ENCODE measurements at regions not wholly inside any gene's neighbourhood (a gene's known extent, or its start where the extent isn't known, plus 50 kb on each side); places are given as distances from the start of the nearest gene placed in this dataset.

DNA sequence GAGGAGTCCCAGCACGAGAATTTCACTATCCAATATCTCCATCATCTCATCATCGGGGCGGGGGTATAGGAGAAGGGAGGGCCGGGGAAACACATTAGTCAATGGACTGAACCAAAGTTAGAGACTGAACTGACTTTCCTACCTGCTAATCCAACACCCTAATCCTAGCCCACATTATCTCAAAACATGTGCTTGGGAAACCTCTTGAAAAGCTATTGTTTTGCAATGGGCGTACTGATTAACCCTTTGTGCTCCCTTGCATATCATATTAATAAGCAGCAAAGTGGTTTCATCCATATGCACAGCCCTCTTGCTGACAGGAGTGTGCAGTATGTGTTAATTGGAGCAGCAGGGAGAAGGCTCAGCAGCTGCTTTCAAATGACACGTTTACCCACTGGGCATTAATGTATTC lies 125.7 kb upstream of the GRIP1 start:
- Histone ChIP-seq H3K79me2 (replicated peaks; ENCODE audit: insufficient read depth, low read length) (peaks cover 6% of the 10 kb centered on the region), H3K27me3 (ENCODE audit: insufficient read depth, low read depth, low read length) (no peaks in the 10 kb centered on the region), H3K9ac (ENCODE audit: low read length) (peak overlapping the region; percentile 43), H3K4me2 (ENCODE audit: low read length) (peak overlapping the region; percentile 54), H3K4me3 (ENCODE audit: low read length) (peak overlapping the region; percentile 63), H3K36me3 (ENCODE audit: insufficient read depth, low read length) (no peaks in the 10 kb centered on the region), H2AFZ (ENCODE audit: low read depth, low read length) (no peak overlapping the region), H4K20me1 (ENCODE audit: insufficient read depth) (no peaks in the 10 kb centered on the region), H3K9me3 (ENCODE audit: low read length) (no peaks in the 10 kb centered on the region), H3F3A (ENCODE audit: insufficient read depth, low read length, poor library complexity, severe bottlenecking) (peaks cover 3% of the 10 kb centered on the region), H3K9me2 (ENCODE audit: insufficient read depth, low read length) (no peaks in the 10 kb centered on the region), H3K27ac (ENCODE audit: low read length) (peak overlapping the region; percentile 36)
- TF ChIP-seq EZH2 (IDR thresholded peaks at IDR 0.05; ENCODE audit: borderline replicate concordance, insufficient read depth, low read length, poor library complexity, severe bottlenecking) (no peak), MXI1 (conservative IDR thresholded peaks at IDR 0.05; ENCODE audit: poor library complexity, severe bottlenecking) (no peak), EP300 (conservative IDR thresholded peaks at IDR 0.05; ENCODE audit: poor library complexity, severe bottlenecking) (no peak), POLR2AphosphoS5 (IDR thresholded peaks at IDR 0.05) (no peak), RAD21 (conservative IDR thresholded peaks at IDR 0.05) (no peak), SMC3 (conservative IDR thresholded peaks at IDR 0.05; ENCODE audit: poor library complexity) (no peak)
- TF ChIP-seq, protein P1, sequence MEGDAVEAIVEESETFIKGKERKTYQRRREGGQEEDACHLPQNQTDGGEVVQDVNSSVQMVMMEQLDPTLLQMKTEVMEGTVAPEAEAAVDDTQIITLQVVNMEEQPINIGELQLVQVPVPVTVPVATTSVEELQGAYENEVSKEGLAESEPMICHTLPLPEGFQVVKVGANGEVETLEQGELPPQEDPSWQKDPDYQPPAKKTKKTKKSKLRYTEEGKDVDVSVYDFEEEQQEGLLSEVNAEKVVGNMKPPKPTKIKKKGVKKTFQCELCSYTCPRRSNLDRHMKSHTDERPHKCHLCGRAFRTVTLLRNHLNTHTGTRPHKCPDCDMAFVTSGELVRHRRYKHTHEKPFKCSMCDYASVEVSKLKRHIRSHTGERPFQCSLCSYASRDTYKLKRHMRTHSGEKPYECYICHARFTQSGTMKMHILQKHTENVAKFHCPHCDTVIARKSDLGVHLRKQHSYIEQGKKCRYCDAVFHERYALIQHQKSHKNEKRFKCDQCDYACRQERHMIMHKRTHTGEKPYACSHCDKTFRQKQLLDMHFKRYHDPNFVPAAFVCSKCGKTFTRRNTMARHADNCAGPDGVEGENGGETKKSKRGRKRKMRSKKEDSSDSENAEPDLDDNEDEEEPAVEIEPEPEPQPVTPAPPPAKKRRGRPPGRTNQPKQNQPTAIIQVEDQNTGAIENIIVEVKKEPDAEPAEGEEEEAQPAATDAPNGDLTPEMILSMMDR (IDR thresholded peaks at IDR 0.05; ENCODE audit: poor library complexity, severe bottlenecking), result no peak
- TF ChIP-seq, protein P2, sequence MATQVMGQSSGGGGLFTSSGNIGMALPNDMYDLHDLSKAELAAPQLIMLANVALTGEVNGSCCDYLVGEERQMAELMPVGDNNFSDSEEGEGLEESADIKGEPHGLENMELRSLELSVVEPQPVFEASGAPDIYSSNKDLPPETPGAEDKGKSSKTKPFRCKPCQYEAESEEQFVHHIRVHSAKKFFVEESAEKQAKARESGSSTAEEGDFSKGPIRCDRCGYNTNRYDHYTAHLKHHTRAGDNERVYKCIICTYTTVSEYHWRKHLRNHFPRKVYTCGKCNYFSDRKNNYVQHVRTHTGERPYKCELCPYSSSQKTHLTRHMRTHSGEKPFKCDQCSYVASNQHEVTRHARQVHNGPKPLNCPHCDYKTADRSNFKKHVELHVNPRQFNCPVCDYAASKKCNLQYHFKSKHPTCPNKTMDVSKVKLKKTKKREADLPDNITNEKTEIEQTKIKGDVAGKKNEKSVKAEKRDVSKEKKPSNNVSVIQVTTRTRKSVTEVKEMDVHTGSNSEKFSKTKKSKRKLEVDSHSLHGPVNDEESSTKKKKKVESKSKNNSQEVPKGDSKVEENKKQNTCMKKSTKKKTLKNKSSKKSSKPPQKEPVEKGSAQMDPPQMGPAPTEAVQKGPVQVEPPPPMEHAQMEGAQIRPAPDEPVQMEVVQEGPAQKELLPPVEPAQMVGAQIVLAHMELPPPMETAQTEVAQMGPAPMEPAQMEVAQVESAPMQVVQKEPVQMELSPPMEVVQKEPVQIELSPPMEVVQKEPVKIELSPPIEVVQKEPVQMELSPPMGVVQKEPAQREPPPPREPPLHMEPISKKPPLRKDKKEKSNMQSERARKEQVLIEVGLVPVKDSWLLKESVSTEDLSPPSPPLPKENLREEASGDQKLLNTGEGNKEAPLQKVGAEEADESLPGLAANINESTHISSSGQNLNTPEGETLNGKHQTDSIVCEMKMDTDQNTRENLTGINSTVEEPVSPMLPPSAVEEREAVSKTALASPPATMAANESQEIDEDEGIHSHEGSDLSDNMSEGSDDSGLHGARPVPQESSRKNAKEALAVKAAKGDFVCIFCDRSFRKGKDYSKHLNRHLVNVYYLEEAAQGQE (IDR thresholded peaks at IDR 0.05; ENCODE audit: borderline replicate concordance), result no peak

DNA sequence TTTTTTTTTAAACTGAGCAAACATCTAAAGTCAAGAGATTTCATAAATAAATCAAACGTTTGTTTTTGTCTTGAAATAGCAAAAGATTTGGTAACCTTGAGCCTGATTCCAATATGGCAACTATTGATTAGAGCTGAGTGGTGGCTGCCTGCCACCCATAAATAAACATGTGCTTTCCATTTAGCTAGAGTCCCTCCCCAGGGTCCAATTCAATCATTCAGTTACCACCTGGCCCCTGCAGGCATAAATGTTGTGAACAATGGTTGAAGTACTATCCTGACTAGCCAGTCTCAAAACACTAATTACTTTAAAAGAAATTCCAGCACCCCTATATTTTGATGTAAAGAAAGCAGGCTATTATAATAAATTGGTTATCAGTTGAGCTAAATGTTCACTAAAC lies 129.7 kb upstream of the GRIP1 start:
- no peaks in the 10 kb centered on the region for H3K36me3 ChIP-seq (ENCODE audit: insufficient read depth, low read length)
- H3K9ac ChIP-seq (ENCODE audit: low read length), result no peak overlapping the region
- no peaks in the 10 kb centered on the region for H4K20me1 ChIP-seq (ENCODE audit: insufficient read depth)
- H2AFZ ChIP-seq (ENCODE audit: low read depth, low read length), result no peak overlapping the region
- H3K79me2 ChIP-seq (replicated peaks; ENCODE audit: insufficient read depth, low read length), result no peaks in the 10 kb centered on the region
- H3K4me3 ChIP-seq (ENCODE audit: low read length), result no peak overlapping the region
- H3K9me3 ChIP-seq (ENCODE audit: low read length), result no peaks in the 10 kb centered on the region
- no peak overlapping the region for H3K27ac ChIP-seq (ENCODE audit: low read length)
- no peaks in the 10 kb centered on the region for H3K9me2 ChIP-seq (ENCODE audit: insufficient read depth, low read length)
- H3F3A ChIP-seq (ENCODE audit: insufficient read depth, low read length, poor library complexity, severe bottlenecking), result peaks cover 3% of the 10 kb centered on the region
- H3K4me2 ChIP-seq (ENCODE audit: low read length), result no peak overlapping the region
- TF ChIP-seq MXI1 (conservative IDR thresholded peaks at IDR 0.05; ENCODE audit: poor library complexity, severe bottlenecking) (no peak), SMC3 (conservative IDR thresholded peaks at IDR 0.05; ENCODE audit: poor library complexity) (no peak), TAF1 (IDR thresholded peaks at IDR 0.05; ENCODE audit: low read depth) (no peak), RAD21 (conservative IDR thresholded peaks at IDR 0.05) (no peak), POLR2AphosphoS5 (IDR thresholded peaks at IDR 0.05) (no peak), EZH2 (IDR thresholded peaks at IDR 0.05; ENCODE audit: borderline replicate concordance, insufficient read depth, low read length, poor library complexity, severe bottlenecking) (no peak), EP300 (conservative IDR thresholded peaks at IDR 0.05; ENCODE audit: poor library complexity, severe bottlenecking) (no peak)
- TF ChIP-seq, protein P2 (IDR thresholded peaks at IDR 0.05; ENCODE audit: borderline replicate concordance), result no peak
- no peaks in the 10 kb centered on the region for H3K27me3 ChIP-seq (ENCODE audit: insufficient read depth, low read depth, low read length)
